ENCODE measurements at regions not wholly inside any gene's neighbourhood (a gene's known extent, or its start where the extent isn't known, plus 50 kb on each side); places are given as distances from the start of the nearest gene placed in this dataset.

- no peak for TF ChIP-seq ZNF274 (IDR thresholded peaks at IDR 0.05; ENCODE audit: low read depth, low read length)
- no peak for TF ChIP-seq YY1 (IDR thresholded peaks at IDR 0.05; ENCODE audit: insufficient read depth, insufficient read length)
- no peak for TF ChIP-seq SUZ12 (IDR thresholded peaks at IDR 0.05; ENCODE audit: extremely low read depth, insufficient read depth, insufficient read length)
Measured at GRCh38 chr2:22003270-22003669, 879.5 kb downstream of the TDRD15 start.
